ENCODE measurements at regions not wholly inside any gene's neighbourhood (a gene's known extent, or its start where the extent isn't known, plus 50 kb on each side); places are given as distances from the start of the nearest gene placed in this dataset.

DNA sequence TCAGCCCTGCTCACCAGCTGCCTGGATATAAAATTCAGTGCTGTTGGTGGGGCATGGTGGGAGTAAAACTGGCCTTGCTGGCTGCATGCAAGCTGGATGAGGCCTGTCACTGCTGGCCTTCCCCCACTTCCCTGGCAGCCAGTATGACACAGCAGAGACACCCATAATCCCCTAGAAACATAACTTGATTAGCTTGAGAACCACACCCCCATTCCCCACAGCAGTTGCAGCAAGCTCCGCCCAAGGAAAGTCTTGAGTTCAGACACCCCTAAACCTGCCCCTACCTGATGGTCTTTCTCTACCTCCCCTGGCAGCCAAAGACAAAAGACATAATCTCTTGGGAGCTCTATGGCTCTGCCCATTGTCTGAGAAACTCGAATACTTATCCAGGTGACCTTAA, 405.1 kb upstream of the NECTIN3 start (continued):
- TF ChIP-seq, protein P1, sequence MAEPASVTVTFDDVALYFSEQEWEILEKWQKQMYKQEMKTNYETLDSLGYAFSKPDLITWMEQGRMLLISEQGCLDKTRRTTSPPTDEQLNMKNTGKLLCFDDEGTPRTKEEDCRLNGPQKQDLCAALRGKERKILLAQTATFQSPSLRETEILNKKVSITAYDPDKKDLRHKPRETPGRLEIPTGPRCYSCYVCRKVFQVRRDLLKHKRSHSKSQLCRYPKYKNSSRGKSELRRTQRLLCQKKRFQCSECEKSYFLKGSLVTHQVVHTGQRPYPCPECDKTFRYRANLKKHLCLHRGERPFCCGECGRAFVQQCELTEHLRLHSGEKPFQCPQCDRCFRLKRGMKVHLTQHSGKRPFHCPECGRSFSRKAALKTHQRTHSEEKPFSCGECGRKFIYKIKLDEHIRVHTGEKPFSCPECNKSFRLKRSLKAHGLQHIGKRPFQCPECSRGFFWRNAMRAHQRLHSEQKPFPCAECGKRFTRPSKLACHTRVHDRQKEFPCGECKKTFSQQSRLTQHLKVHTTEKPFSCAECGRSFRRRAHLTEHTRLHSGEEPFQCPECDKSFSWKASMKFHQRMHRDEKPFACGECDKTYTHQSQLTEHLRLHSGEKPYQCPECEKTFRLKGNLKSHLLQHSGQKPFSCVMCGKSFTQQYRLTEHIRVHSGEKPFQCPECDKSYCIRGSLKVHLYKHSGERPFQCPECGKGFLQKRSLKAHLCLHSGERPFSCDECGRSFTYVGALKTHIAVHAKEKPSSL (CRISPR knock-in tag; conservative IDR thresholded peaks at IDR 0.05): no peak
- TF ChIP-seq, protein P2, sequence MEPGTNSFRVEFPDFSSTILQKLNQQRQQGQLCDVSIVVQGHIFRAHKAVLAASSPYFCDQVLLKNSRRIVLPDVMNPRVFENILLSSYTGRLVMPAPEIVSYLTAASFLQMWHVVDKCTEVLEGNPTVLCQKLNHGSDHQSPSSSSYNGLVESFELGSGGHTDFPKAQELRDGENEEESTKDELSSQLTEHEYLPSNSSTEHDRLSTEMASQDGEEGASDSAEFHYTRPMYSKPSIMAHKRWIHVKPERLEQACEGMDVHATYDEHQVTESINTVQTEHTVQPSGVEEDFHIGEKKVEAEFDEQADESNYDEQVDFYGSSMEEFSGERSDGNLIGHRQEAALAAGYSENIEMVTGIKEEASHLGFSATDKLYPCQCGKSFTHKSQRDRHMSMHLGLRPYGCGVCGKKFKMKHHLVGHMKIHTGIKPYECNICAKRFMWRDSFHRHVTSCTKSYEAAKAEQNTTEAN (CRISPR knock-in tag; IDR thresholded peaks at IDR 0.05): no peak
- TF ChIP-seq CREM (CRISPR knock-in tag; IDR thresholded peaks at IDR 0.05): no peak
- TF ChIP-seq FOXJ3 (CRISPR knock-in tag; IDR thresholded peaks at IDR 0.05; ENCODE audit: borderline replicate concordance): no peak
- TF ChIP-seq, protein P3, sequence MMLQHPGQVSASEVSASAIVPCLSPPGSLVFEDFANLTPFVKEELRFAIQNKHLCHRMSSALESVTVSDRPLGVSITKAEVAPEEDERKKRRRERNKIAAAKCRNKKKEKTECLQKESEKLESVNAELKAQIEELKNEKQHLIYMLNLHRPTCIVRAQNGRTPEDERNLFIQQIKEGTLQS (CRISPR knock-in tag; conservative IDR thresholded peaks at IDR 0.05): no peak
- TF ChIP-seq, protein P4, sequence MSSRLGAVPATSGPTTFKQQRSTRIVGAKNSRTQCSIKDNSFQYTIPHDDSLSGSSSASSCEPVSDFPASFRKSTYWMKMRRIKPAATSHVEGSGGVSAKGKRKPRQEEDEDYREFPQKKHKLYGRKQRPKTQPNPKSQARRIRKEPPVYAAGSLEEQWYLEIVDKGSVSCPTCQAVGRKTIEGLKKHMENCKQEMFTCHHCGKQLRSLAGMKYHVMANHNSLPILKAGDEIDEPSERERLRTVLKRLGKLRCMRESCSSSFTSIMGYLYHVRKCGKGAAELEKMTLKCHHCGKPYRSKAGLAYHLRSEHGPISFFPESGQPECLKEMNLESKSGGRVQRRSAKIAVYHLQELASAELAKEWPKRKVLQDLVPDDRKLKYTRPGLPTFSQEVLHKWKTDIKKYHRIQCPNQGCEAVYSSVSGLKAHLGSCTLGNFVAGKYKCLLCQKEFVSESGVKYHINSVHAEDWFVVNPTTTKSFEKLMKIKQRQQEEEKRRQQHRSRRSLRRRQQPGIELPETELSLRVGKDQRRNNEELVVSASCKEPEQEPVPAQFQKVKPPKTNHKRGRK (CRISPR knock-in tag; IDR thresholded peaks at IDR 0.05; ENCODE audit: borderline replicate concordance): no peak
- no peak for TF ChIP-seq FOXK1 (CRISPR knock-in tag; IDR thresholded peaks at IDR 0.05)
- no peak for TF ChIP-seq GABPB1 (CRISPR knock-in tag; IDR thresholded peaks at IDR 0.05)

DNA sequence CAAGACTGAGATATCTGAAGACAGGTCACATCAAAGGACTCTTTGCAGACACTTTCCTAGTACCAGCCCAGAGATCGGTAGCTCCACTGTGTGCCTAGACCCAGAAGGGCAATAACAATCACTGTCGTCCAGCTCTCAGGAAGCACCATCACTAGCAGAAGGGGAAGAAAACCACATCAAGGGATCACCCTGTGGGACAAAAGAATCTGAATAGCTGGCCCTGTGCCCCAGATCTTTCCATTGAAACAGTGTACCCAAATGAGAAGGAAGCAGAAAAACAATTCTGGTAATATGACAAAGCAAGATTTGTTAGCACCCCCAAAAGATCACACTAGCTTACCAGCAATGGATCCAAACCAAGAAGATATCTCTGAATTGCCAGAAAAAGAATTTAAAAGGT, 404.4 kb upstream of the NECTIN3 start:
- H3K36me3 Mint-ChIP-seq: peaks cover 62% of the 10 kb centered on the region
- POLR2A ChIA-PET: no interaction called here
- H3K27me3 Mint-ChIP-seq (ENCODE audit: low read depth): peaks cover 3% of the 10 kb centered on the region; the same call in 1 of the 2 replicates
- DNase-seq (ENCODE audit: low spot score) (no peak), ATAC-seq (no peak)
- no peak overlapping the region for H3K4me3 Mint-ChIP-seq
- H3K4me1 Mint-ChIP-seq: no peaks in the 10 kb centered on the region
- peaks cover 67% of the 10 kb centered on the region for H3K9me3 Mint-ChIP-seq
- CTCF ChIA-PET: no interaction called here
- TF ChIP-seq TP53 (CRISPR knock-in tag; IDR thresholded peaks at IDR 0.05) (no peak), NR3C1 (CRISPR knock-in tag; conservative IDR thresholded peaks at IDR 0.05; ENCODE audit: low read depth) (no peak), FOXK1 (CRISPR knock-in tag; IDR thresholded peaks at IDR 0.05) (no peak), KAT7 (CRISPR knock-in tag; IDR thresholded peaks at IDR 0.05; ENCODE audit: borderline replicate concordance) (no peak), ZNF219 (CRISPR knock-in tag; IDR thresholded peaks at IDR 0.05; ENCODE audit: borderline replicate concordance) (no peak), IRF2 (CRISPR knock-in tag; IDR thresholded peaks at IDR 0.05; ENCODE audit: borderline replicate concordance, low read depth) (no peak), ZNF263 (CRISPR knock-in tag; IDR thresholded peaks at IDR 0.05; ENCODE audit: low read depth) (no peak), ESRRA (CRISPR knock-in tag; IDR thresholded peaks at IDR 0.05; ENCODE audit: borderline replicate concordance) (no peak), JUN (CRISPR knock-in tag; IDR thresholded peaks at IDR 0.05) (no peak), SMAD3 (CRISPR knock-in tag; IDR thresholded peaks at IDR 0.05; ENCODE audit: borderline replicate concordance) (no peak), GTF2I (CRISPR knock-in tag; conservative IDR thresholded peaks at IDR 0.05) (no peak), CBFB (CRISPR knock-in tag; IDR thresholded peaks at IDR 0.05; ENCODE audit: low read depth) (no peak)
- TF ChIP-seq, protein P5, sequence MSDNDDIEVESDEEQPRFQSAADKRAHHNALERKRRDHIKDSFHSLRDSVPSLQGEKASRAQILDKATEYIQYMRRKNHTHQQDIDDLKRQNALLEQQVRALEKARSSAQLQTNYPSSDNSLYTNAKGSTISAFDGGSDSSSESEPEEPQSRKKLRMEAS (CRISPR knock-in tag; IDR thresholded peaks at IDR 0.05): no peak
- TF ChIP-seq, protein P6, sequence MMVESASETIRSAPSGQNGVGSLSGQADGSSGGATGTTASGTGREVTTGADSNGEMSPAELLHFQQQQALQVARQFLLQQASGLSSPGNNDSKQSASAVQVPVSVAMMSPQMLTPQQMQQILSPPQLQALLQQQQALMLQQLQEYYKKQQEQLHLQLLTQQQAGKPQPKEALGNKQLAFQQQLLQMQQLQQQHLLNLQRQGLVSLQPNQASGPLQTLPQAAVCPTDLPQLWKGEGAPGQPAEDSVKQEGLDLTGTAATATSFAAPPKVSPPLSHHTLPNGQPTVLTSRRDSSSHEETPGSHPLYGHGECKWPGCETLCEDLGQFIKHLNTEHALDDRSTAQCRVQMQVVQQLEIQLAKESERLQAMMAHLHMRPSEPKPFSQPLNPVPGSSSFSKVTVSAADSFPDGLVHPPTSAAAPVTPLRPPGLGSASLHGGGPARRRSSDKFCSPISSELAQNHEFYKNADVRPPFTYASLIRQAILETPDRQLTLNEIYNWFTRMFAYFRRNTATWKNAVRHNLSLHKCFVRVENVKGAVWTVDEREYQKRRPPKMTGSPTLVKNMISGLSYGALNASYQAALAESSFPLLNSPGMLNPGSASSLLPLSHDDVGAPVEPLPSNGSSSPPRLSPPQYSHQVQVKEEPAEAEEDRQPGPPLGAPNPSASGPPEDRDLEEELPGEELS (CRISPR knock-in tag; IDR thresholded peaks at IDR 0.05): no peak
- TF ChIP-seq, protein P7, sequence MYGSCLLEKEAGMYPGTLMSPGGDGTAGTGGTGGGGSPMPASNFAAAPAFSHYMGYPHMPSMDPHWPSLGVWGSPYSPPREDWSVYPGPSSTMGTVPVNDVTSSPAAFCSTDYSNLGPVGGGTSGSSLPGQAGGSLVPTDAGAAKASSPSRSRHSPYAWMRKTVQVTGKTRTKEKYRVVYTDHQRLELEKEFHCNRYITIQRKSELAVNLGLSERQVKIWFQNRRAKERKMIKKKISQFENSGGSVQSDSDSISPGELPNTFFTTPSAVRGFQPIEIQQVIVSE (CRISPR knock-in tag; IDR thresholded peaks at IDR 0.05; ENCODE audit: borderline replicate concordance): no peak
- TF ChIP-seq, protein P8, sequence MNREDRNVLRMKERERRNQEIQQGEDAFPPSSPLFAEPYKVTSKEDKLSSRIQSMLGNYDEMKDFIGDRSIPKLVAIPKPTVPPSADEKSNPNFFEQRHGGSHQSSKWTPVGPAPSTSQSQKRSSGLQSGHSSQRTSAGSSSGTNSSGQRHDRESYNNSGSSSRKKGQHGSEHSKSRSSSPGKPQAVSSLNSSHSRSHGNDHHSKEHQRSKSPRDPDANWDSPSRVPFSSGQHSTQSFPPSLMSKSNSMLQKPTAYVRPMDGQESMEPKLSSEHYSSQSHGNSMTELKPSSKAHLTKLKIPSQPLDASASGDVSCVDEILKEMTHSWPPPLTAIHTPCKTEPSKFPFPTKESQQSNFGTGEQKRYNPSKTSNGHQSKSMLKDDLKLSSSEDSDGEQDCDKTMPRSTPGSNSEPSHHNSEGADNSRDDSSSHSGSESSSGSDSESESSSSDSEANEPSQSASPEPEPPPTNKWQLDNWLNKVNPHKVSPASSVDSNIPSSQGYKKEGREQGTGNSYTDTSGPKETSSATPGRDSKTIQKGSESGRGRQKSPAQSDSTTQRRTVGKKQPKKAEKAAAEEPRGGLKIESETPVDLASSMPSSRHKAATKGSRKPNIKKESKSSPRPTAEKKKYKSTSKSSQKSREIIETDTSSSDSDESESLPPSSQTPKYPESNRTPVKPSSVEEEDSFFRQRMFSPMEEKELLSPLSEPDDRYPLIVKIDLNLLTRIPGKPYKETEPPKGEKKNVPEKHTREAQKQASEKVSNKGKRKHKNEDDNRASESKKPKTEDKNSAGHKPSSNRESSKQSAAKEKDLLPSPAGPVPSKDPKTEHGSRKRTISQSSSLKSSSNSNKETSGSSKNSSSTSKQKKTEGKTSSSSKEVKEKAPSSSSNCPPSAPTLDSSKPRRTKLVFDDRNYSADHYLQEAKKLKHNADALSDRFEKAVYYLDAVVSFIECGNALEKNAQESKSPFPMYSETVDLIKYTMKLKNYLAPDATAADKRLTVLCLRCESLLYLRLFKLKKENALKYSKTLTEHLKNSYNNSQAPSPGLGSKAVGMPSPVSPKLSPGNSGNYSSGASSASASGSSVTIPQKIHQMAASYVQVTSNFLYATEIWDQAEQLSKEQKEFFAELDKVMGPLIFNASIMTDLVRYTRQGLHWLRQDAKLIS (CRISPR knock-in tag; IDR thresholded peaks at IDR 0.05; ENCODE audit: borderline replicate concordance): no peak
- no peak overlapping the region for H3K27ac Mint-ChIP-seq

Data from WTC11 (cell line).